ENCODE measurements at regions not wholly inside any gene's neighbourhood (a gene's known extent, or its start where the extent isn't known, plus 50 kb on each side); places are given as distances from the start of the nearest gene placed in this dataset.
"Not testable (repeated sequence)": the region's sequence is repeated elsewhere in the genome, so short reads cannot be mapped to it uniquely, and the experiment has no call there.

GRCh38 chr10:45118929-45119328, 118.2 kb downstream of the ZNF22 start:
- no peak for DNase-seq

GRCh38 chr10:45122180-45122860, 121.6 kb downstream of the ZNF22 start:
- not testable (repeated sequence) for DNase-seq

- DNase-seq = no peak
Measured at GRCh38 chr10:45135443-45136198, 134.9 kb downstream of the ZNF22 start.

GRCh38 chr10:45136256-45136655, 135.5 kb downstream of the ZNF22 start:
- DNase-seq = no peak

GRCh38 chr10:45144326-45145070, 143.8 kb downstream of the ZNF22 start:
- no peak for DNase-seq

GRCh38 chr10:45145143-45145542, 144.4 kb downstream of the ZNF22 start:
- DNase-seq = not testable (repeated sequence)

- no peak for DNase-seq
Measured at GRCh38 chr10:45147000-45147399, 146.3 kb downstream of the ZNF22 start.

- no peak for DNase-seq
Measured at GRCh38 chr10:45150997-45151396, 150.3 kb downstream of the ZNF22 start.

- no peak for DNase-seq
Measured at GRCh38 chr10:45151467-45152214, 150.9 kb downstream of the ZNF22 start.

- no peak for DNase-seq
Measured at GRCh38 chr10:45152726-45153125, 152.0 kb downstream of the ZNF22 start.

GRCh38 chr10:45154502-45154901, 153.8 kb downstream of the ZNF22 start:
- DNase-seq = no peak

GRCh38 chr10:45155784-45156183, 155.1 kb downstream of the ZNF22 start:
- no peak for DNase-seq

- DNase-seq = no peak
Measured at GRCh38 chr10:45160271-45160670, 155.1 kb downstream of the OR13A1 start.

GRCh38 chr10:45163315-45163975, 152.0 kb downstream of the OR13A1 start:
- no peak for DNase-seq

- not testable (repeated sequence) for DNase-seq
Measured at GRCh38 chr10:45175520-45176118, 139.8 kb downstream of the OR13A1 start.

GRCh38 chr10:45179691-45180090, 135.7 kb downstream of the OR13A1 start:
- no peak for DNase-seq

GRCh38 chr10:45180507-45180906, 134.9 kb downstream of the OR13A1 start:
- DNase-seq = no peak

GRCh38 chr10:45180946-45181875, 134.2 kb downstream of the OR13A1 start:
- DNase-seq = no peak

GRCh38 chr10:45183174-45183573, 132.2 kb downstream of the OR13A1 start:
- no peak for DNase-seq

GRCh38 chr10:45197816-45198485, 117.5 kb downstream of the OR13A1 start:
- no peak for DNase-seq
